NCI-H1417 (cell line): ENCODE measurements at regions not wholly inside any gene's neighbourhood (a gene's known extent, or its start where the extent isn't known, plus 50 kb on each side); places are given as distances from the start of the nearest gene placed in this dataset.
"Not testable (repeated sequence)": the region's sequence is repeated elsewhere in the genome, so short reads cannot be mapped to it uniquely, and the experiment has no call there.

Experiments
- DNase-seq, 3 experiments: peaks; one replicate each; lab custom pipeline; 2025; lab: John Stamatoyannopoulos, UW

GRCh38 chr2:105691947-105692390 is 52.7 kb upstream of the NCK2 start:
- DNase-seq: no peak

DNA sequence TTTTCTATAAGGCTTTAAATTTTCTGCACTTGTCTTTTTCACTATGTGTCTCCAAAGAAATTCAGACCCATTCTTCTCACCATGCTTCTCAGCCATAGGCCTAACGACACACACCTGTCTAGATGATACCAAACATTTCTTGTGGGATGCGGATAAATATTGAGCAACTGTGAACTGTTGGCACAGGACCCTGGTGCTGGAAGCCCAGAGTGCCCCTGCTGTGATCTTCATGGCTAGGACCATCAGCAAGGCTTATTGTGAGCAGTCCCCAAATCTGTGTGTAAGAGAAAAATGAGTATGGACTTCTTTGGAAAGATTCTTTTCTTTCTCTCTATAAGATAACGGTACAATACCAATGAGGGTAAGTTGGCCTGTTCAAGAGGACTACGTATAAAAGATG is 54.1 kb upstream of the NCK2 start:
- DNase-seq: no peak

GRCh38 chr2:105689484-105689883 is 55.2 kb upstream of the NCK2 start:
- no peak for DNase-seq

GRCh38 chr2:105688946-105689345 is 55.8 kb upstream of the NCK2 start:
- no peak for DNase-seq

DNA sequence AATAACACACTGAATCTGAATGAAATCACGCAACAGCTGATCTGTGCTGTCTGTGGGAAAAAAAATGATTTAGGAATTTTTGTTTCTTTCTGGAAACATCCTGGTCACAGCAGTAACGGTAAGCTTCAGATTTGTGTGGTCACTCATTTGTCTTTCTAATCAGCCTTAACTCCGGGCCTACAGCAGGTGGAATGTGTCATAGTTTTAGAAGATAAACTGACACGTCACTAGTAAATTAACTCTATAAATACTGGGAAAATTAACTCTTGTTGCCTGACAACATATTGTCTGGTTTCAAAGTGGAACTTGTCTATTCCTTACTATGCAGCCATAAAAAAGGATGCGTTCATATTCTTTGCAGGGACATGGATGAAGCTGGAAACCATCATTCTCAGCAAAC is 58.1 kb upstream of the NCK2 start:
- DNase-seq: no peak

- DNase-seq: no peak
These were observed 61.7 kb upstream of the NCK2 start for GRCh38 chr2:105683011-105683492.

DNA sequence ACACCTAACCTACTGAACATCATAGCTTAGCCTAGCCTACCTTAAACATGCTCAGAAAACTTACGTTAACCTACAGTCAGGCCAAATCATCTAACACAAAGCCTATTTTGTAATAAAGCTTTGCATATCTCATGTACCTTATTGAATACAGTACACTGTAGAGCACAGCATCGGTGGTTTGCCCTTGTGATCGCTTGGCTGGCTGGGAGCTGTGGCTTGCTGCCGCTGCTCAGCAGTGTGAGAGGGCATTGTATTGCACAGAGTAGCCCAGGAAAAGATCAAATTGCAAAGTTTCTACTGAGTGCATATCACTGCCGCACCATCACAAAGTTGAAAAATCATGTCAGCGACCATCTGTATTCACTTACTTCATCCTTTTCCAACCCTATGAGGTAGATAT is 62.3 kb upstream of the NCK2 start:
- DNase-seq: no peak

DNA sequence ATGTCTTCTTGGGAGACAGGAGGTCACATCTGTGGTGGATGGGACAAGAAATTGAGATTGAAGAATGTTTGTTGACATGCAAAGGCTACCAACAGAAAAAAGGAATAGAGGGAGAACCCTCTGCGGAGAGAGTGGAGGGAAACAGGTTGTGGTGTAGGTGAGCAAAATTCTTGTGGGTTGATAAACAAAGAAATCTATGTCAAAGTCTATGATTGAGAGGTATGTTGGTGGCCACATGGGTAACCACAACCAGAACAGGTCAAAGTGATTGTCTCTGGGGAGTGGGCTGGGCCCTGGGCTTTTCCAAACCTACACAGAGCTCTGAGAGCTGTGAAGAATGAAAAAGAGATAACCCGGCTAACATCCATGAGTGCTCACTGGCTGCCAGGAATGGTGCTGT is 62.8 kb upstream of the NCK2 start:
- DNase-seq: no peak

DNA sequence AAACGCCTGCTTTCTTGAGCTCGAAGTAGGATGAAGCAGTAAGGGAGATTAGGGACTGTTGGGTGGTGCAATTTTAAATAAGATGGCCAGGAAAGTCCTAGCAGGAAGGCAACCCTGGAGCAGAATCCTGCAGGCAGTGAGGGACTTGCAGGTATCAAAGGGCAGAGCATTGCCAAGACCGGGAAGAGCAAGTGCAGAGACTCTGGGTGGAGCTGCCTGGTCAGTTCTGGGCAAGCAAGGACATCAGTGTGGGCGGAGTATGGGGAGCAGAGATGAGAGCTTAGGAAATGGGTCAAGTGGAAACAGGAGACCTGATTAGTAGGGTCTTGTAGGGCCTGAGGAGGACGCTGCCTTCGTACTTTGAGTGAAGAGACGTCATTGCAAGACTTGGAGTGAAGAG is 64.4 kb upstream of the NCK2 start:
- no peak for DNase-seq

DNA sequence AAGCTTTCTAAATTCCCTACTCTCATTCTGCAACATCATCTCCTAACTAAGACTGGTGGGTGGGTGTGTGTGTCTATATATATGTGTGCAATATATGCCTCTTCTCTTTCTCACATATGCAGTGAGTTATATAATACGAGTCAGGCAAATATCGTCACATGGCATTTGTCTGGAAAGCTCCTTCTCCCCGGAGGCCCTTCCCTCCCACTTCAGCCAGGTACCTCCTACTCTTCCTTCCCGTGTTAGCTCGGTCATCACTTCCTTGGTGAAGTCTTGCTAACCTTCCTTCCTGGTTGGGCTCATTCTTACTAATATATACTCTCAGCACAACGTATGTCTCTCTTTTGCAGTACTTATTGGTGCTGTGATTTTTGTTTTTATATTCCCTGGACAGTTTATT is 66.4 kb upstream of the NCK2 start:
- no peak for DNase-seq

GRCh38 chr2:105677901-105678300 is 66.8 kb upstream of the NCK2 start:
- DNase-seq: no peak

DNA sequence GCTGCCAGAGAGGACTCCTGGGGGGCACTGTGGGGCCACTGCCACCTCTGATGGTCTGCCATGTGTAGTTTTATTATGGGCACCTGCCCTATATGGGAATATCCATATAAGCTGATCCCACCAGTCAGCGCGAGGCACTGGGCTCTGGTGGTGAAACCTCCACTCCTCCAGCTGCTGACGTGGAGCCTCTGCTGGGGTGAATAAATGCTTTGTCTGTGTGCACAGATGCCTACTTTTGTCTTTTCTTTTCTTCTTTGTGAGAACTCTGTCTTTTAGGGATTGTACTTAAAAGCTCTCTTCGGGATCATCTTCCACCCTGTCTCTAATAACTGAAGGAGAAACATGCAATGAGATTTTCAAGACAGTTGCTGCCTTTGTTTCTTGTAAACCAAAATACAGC is 68.9 kb upstream of the NCK2 start:
- DNase-seq: no peak

DNA sequence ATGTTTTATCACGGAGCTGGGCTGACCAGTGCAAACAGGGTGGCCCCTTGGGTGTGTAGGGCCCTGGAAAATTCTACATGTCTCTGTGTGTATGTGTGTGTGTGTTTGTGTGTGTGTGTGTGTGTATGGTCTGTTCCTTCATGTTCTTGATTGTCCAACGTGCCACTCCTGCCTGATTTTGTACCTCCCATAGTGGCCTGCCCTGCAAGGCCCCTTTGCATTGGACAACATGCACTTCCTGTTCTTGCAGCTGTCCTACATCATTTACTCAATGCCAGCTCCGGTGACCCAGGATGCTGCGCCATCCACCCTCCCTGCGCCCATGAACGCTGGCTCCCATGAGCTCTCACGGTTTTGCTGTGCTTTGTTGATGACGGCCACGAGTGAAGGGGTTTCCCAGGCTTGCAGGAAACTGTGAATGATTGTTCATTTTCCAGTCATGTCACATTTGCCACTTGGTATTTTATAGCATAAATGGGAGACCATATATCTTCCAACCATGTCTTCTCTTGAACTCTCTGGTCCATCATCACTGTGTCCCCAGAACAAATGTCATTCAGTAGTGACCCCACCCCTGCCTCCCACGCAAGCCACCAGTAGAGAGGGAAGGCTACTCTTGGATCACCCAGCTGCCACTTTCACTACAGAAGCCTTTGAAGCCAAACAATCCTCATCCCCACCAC is 69.7 kb upstream of the NCK2 start:
- no peak for DNase-seq

- DNase-seq: no peak
These were observed 70.3 kb upstream of the NCK2 start for GRCh38 chr2:105674401-105674800.

DNA sequence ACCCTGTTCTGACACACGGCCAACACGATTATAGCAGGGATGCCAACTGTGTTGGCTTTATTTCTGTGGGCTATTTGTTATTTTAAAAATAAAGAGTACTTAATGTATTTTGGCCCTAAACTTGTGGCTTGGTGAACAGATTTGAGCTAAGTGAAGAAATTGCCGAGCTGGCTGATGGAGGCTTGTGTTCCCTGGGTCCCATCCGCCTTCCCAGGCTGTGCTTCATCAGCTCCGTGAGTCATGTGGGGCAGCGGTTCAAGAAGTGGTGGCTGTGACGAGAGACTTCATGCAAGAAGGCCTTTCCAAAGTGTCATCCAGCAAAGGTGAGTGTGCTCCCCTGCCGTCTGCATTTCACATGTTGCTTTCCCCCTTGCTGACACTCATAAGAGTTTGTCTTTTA is 73.6 kb upstream of the NCK2 start:
- no peak for DNase-seq

DNA sequence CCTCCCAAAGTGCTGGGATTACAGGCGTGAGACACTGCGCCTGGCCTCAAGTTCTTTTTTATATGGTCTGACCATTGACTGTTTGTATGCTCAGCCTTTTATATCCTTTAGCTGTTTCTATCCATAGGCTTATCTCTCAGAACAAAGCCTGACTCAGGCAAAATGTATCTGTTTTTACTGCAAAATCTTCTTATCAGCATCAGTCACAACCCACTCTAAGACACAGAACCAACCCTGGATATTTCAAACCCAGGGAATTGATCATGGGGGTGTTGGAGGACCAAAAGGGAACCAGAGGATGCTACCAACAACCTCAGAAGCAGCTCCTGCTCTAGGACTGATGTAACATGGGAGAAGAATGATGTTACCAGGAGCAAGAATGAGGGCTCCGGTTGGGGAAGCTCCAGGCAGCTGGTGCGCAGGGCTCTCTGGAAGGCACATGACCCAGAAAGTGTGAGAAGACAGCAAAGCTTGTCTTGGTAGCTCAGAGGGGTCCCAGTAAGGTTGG is 75.3 kb upstream of the NCK2 start:
- DNase-seq: no peak

DNA sequence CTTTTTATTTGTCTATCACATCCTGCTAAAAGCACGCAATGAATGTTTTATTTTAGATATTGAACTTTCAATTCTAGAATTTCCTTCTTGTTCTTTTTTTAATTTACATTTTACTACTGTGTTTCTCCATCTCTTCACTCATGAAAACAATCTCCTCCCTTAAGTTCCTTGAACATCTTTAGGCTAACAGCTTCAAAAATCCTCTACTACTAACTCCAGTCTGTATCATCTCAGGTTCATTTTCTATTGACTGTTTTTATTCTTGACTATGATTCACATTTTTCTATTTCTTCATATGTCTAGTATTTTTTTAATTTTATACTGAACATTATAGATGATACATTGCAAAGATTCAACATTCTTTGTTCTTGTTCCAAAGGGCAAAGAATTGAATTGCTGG is 79.2 kb upstream of the NCK2 start:
- no peak for DNase-seq

GRCh38 chr2:105660489-105660888 is 84.2 kb upstream of the NCK2 start:
- DNase-seq: no peak

DNA sequence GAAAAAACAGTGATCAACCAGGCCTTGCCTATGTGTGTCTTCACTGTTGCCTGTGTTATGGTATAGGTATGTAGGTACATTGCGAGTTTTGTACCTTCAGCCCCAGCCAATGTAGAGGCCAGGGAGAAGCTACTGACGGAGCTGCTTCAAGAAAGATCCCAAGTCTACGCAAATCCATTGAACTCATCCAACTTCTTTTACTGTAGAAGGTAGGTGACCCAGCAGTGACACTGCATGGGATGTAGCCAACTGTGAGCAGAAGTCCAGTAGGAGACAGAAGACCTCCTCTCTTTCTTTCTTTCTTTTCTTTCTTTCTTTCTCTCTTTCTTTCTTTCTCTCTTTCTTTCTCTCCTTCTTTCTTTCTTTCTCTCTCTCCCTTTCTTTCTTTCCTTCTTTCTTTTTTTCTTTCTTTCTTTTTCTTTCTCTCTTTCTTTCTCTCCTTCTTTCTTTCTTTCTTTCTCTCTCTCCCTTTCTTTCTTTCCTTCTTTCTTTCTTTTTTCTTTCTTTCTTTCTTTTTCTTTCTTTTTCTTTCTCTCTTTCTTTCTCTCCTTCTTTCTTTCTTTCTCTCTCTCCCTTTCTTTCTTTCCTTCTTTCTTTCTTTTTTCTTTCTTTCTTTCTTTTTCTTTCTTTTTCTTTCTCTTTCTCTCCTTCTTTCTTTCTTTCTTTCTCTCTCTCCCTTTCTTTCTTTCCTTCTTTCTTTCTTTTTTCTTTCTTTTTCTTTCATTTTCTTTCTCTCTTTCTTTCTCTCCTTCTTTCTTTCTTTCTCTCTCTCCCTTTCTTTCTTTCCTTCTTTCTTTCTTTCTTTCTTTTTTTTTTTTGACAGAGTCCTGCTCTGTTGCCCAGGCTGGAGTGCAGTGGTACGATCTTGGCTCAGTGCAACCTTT is 88.7 kb upstream of the NCK2 start:
- not testable (repeated sequence) for DNase-seq

GRCh38 chr2:105655244-105655643 is 89.5 kb upstream of the NCK2 start:
- DNase-seq: no peak

DNA sequence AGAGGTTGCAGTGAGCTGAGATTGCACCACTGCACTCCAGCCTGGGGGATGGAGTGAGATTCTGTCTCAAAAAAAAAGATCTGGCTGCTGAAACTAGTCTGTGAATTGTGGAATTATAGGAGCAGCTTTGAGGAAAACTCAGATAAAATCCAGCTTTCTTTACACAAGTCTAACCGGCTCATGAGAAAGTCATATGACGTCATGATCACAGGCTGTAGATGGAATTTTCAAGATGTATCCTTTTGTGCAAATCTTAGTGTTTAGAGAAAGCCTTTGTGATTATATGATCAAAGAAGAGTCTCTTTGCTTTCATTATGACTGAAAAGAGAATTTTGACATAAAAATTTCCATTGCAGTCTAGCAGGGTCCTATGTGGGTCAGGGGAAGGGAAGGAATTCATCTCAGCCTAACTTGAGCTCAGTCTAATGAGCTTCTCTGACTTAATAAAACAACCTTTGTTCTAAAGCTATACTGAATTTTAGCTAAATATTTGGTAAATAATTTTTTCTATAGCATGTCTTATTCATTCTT is 90.2 kb upstream of the NCK2 start:
- DNase-seq: no peak

DNA sequence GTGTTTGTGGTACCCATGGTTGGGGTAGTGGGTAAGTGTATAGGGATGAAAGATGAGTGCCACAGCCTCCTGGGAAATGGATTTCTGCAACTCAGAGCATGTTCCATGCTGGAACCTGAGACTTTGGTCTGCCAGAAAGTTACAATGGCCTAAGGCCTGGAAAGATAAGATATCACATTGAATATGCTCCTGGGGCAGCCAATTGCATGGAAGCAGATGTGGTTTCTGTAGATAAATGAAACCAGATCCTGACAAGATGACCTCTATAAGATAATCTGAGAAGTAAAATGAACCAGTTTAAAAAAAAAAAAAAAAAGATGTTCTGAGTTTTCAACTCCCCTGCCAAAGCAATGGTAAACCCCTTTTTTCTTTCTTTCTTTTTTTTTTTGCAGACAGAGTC is 91.4 kb upstream of the NCK2 start:
- DNase-seq: no peak
